GM12878 (cell line): ENCODE measurements at regions not wholly inside any gene's neighbourhood (a gene's known extent, or its start where the extent isn't known, plus 50 kb on each side); places are given as distances from the start of the nearest gene placed in this dataset.

Experiments
- NRF1 ChIP-seq: conservative IDR thresholded peaks from 2 replicates; pipeline ENCODE4 v1.6.1; 2011; ENCODE audit warnings: mild to moderate bottlenecking, low read depth, low read length, improper control_type of control experiment
- POLR2A ChIP-seq: IDR thresholded peaks from 2 replicates; pipeline ENCODE4 v1.6.1; 2011; ENCODE audit warnings: low read depth, mild to moderate bottlenecking, low read length
- STAT3 ChIP-seq: IDR thresholded peaks from 2 replicates; pipeline ENCODE4 v1.6.1; 2011; ENCODE audit warnings: low read depth, low read length, improper control_type of control experiment
- TF ChIP-seq, protein P1 (sequence below), 3 experiments: IDR thresholded peaks in 2 of 3; conservative IDR thresholded peaks in 1 of 3; 2 replicates each; pipeline ENCODE4 v1.5.1; 2011; ENCODE audit warnings: low read depth in 3 of 3, low read length in 3 of 3, mild to moderate bottlenecking in 3 of 3, control low read depth in 2 of 3, moderate library complexity in 2 of 3, inconsistent platforms in 1 of 3, mixed read lengths in 1 of 3; ENCODE audit not compliant: control insufficient read depth in 2 of 3, insufficient read depth in 1 of 3; ENCODE audit errors: extremely low read depth in 1 of 3

GRCh38 chr3:191047930-191048329, 151.1 kb upstream of the OSTN start:
- TF ChIP-seq, protein P1, sequence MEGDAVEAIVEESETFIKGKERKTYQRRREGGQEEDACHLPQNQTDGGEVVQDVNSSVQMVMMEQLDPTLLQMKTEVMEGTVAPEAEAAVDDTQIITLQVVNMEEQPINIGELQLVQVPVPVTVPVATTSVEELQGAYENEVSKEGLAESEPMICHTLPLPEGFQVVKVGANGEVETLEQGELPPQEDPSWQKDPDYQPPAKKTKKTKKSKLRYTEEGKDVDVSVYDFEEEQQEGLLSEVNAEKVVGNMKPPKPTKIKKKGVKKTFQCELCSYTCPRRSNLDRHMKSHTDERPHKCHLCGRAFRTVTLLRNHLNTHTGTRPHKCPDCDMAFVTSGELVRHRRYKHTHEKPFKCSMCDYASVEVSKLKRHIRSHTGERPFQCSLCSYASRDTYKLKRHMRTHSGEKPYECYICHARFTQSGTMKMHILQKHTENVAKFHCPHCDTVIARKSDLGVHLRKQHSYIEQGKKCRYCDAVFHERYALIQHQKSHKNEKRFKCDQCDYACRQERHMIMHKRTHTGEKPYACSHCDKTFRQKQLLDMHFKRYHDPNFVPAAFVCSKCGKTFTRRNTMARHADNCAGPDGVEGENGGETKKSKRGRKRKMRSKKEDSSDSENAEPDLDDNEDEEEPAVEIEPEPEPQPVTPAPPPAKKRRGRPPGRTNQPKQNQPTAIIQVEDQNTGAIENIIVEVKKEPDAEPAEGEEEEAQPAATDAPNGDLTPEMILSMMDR (IDR thresholded peaks at IDR 0.05 in 2 of 3, conservative IDR thresholded peaks at IDR 0.05 in 1 of 3; ENCODE audit: control insufficient read depth in 2 of 3, extremely low read depth in 1 of 3, insufficient read depth in 1 of 3, low read depth in 3 of 3, low read length in 3 of 3): no peak
- TF ChIP-seq NRF1: no peak
- TF ChIP-seq STAT3: no peak
- no peak for TF ChIP-seq POLR2A
